Stimulated activated CD8-positive, alpha-beta memory T cell treated with anti-CD3 and anti-CD28 coated beads, Interleukin-7, amount 100 ng/mL, for 4 hours (primary cell): ENCODE measurements at regions not wholly inside any gene's neighbourhood (a gene's known extent, or its start where the extent isn't known, plus 50 kb on each side); places are given as distances from the start of the nearest gene placed in this dataset.

Experiments used
- DNase-seq, 2 donors: peaks; one replicate each; pipeline ENCODE4 v3.0.0-alpha.2; 2020; ENCODE audit warnings: low read depth in 2 of 2

DNA sequence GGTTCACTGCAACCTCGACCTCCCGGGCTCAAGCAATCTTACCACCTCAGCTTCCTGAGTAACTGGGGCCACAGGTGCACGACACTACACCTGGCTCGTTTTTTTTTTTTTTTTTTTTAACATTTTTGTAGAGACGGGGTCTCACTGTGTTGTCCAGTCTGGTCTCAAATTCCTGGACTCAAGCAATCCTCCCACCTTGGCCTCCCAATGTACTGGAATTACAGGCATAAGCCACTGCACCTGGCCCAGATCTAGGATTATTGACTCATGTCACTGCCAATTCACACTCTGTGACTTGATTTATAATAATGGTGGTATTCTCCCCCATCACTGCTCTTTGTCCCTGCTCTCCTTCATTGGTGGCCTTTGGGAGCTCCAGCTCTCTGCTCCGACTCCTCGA is 145.1 kb downstream of the PTPRU start:
- no peak for DNase-seq

DNA sequence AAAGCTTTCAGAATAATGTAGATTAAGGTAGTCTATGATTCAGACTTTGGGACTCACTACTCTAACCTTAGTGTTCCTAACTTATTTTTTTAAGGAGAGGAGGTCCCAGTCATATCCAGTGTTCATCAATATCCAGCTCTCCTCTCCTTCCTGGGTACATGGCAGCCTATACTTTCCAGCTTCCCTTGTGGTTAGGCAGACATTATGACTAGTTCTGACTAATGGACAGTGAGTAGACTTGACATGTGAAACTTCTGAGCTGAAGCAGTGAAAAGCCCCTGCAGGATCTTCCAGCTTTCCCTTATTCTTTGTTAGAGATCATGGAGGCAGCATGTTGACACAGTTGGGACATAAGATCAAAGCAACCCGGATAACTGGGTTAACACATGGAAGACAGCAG is 144.2 kb downstream of the PTPRU start:
- DNase-seq, result no peak

DNA sequence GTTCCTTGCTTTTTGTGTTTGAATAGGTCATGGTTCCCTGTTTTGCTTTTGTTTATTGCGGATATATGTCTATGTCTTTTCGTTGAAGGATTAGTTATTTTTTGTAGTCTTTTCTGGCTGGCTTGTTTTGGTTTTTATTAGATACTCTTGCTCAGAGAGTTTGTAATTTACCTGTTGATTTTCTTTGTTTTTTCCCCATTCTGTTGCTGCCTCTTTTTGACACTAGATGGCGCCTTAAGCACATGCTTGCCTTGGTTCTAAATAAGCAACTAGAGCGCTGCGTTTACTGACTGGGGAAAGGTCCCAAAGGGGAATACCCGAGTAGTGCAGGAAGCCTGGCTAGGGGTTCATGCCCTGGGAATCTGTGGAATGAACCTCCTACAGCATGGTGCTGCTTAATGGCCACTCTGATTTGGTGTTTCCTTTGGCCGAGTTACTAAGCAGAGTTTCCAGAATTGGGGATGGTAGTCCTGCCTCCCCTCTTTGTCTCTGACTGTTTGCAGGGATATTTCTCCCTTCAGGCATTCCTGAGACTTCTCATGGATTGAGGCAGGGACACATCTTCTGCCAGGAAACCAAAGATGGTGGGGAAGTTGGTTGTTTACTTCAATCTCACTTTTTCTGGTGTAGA is 143.2 kb downstream of the PTPRU start:
- DNase-seq, result no peak
